H4 (cell line): ENCODE measurements at regions not wholly inside any gene's neighbourhood (a gene's known extent, or its start where the extent isn't known, plus 50 kb on each side); places are given as distances from the start of the nearest gene placed in this dataset.
"Not testable (repeated sequence)": the region's sequence is repeated elsewhere in the genome, so short reads cannot be mapped to it uniquely, and the experiment has no call there.

Source experiments
- DNase-seq: peaks from one replicate; pipeline ENCODE4 v3.0.0-alpha.2; 2015; ENCODE audit warnings: low spot score

GRCh38 chr3:139095803-139096466 lies 51.2 kb upstream of the PRR23C start:
- no peak for DNase-seq

DNA sequence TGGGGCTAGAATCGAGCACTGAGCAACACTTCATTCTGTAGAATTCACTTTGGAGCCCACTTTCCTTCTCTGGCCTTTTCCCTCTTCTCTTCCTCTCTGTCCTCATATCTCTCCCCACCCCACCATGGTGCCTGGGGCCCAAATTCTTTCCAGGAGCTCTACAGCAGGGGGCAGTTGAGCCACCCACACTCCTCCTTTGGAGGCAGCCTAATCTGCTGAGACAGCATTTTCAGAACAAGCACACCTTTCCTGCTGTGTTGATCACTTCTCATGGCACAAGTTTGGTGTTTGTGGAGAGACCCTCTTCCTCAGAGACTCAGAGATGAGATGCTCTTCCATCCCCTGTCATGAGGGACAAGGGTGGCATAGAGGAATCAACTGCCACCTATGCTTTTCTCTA lies 52.0 kb upstream of the PRR23C start:
- no peak for DNase-seq

GRCh38 chr3:139098391-139098790 lies 53.7 kb upstream of the PRR23C start:
- DNase-seq: no peak

DNA sequence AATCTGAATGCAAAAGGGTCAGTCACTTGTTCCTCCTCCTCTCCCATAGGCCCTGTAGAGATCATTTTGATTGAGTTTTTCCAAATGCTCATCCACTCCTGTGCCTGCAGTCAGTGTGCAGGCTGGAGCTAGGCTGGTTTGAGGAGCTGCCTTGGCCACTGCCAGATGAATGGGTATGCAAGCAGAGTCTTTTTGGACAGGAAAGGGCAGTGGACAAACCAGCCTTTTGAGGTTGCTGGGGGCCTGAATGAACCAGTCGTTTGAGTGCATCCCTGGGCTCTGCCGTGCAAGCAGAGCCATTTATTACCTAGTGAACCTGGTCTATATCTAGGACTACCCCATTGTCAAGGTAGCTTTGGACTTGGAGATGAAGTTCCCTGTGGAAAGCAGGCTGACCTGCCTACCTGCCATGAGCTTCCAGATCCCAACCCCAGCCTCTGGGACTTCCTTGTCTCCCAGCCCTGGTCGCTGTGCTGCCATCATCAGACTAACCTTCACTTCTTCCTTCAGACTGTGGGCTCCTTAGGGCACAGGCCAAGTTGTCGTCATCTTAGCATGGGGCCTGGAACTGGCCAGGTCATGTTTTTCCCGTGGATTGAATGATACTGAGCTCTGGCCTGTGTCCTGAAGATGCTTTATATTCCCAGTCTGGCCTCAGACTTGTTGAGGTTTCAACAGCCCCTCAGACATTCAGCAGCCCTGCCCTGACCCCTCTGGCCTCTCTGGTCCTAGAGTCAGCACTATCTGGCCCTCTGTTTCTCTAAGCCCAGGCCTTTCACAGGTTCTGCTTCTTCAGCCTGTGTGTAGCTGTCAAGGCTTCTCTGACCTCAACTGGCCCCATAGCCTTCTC lies 55.5 kb upstream of the PRR23C start:
- no peak for DNase-seq

GRCh38 chr3:139100821-139101220 lies 56.1 kb upstream of the PRR23C start:
- no peak for DNase-seq

- DNase-seq: no peak
Measured at GRCh38 chr3:139101396-139101795, 56.7 kb upstream of the PRR23C start.

GRCh38 chr3:139103484-139103883 lies 58.8 kb upstream of the PRR23C start:
- no peak for DNase-seq

GRCh38 chr3:139104062-139104461 lies 59.4 kb upstream of the PRR23C start:
- no peak for DNase-seq

DNA sequence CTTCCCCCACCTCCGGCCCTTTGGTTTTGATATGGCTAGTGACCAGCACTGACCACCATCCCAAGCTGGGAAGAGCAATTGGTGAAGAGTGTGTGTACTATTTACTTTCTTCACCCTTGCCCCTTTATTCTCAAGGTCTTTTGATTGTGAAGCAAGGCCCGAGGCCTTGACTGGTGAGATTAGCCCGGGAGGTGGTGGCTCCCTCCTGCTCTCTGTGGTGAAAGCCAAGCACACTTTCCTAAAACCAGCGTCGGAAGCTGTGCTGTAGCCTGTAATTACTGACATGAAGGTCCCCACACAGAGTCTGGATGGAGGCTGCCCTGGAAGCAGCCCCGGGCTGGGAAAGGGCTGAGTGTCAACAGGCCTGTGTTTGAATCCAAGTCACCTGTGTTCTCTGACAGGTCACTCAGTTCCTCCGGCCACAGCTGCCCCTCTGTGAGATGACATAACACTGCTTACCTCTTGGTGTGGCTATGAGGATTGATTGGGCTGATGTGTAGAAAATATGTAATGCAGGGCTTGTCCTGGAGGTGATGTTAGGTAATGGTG lies 60.5 kb upstream of the PRR23C start:
- no peak for DNase-seq

GRCh38 chr3:139106013-139106932 lies 61.6 kb upstream of the PRR23C start:
- no peak for DNase-seq

- no peak for DNase-seq
Measured at GRCh38 chr3:139107424-139108252, 62.9 kb upstream of the PRR23C start.

- DNase-seq: no peak
Measured at GRCh38 chr3:139108253-139108969, 63.7 kb upstream of the PRR23C start.

GRCh38 chr3:139109271-139109670 lies 64.6 kb upstream of the PRR23C start:
- DNase-seq: no peak

DNA sequence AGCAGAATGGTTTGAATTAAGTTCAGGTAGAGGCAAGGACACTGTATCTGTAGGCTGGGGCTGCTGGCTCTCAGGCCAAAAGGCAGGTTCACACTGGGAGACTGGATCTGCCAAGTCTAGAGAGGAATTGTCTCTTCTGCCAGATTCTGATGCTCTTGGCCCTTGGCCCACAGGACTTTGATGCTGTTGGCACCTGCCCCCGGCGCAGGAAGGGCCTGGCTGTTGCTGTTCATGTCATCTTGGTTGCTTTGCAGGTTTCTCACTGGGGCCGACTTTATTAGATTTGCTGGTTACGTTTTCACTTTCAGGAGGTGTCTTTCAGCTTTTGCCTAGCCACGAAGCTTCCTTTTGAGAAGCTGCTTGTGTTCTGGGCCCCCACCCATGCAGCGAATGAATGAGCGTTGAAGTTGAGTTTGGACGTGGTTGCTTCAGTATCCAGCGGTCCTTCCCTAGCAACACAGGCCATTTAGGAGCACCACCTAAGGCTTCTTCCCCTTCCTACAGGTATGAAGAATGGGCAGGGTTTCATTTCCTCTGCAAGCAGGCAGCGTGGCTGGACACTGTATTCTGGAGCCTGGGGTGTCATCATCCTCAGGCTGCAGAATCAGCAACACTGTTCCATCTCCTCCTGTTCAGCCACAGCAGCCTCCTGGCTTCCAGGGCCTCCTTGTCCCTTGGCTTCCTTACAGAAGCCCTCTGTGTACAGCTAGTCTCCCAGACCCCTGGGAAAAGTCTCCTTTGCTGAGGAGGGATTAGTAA lies 65.6 kb upstream of the PRR23C start:
- DNase-seq: no peak

DNA sequence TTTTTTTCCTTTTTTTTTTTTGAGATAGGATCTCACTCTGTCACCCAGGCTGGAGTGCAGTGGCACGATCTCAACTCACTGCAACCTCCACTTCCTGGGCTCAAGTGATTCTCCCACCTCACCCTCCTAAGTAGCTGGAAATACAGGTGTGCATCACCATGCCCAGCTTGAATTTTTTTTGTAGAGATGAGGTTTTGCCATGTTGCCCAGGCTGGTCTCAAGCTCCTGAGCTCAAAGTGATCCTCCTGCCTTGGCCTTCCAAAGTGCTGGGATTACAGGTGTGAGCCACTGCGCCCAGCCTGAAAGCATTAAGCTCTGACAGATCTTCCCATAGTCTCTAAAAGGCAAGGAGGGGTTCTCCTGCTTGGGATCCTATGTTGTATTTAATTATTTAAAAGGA lies 66.2 kb upstream of the PRR23C start:
- DNase-seq: not testable (repeated sequence)

GRCh38 chr3:139111392-139112229 lies 66.9 kb upstream of the PRR23C start:
- peak; percentile 51 for DNase-seq

- no peak for DNase-seq
Measured at GRCh38 chr3:139112230-139112558, 67.5 kb upstream of the PRR23C start.

DNA sequence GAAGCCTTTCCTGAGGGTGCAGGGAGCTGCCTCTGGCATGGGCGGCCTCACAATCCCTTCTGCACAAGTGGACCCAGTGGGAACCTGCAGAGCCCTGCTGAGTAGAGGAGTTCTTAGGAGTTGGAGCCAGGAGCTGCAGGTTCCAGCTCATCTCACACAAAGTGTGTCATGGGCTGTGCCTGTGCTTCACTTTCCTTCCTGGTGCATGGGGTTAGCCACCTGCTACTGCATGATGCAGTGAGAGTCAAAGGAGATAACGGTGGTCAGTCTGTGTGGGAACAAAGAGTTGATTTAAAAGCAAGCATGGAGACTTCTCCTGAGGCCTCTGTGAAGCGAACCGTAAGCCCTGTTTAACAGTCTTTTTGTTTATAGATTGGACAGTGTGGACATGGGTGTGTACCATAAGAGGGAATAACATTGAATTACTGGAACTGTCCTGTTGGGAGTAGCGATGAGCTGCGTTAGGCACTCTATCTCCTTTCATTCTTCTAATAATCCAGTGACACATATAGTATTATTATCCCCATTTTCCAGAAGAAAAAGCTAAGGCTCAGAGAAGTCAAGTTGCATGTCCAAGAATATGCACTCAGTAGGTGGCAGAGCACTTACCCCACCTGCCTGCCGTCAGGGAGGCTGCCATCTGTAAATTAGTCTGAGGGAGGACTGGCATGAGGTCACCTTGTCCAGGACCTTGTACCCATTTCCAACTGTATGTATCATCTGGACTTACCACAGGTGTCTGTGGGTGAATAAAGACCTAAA lies 68.7 kb upstream of the PRR23C start:
- DNase-seq: no peak
